ENCODE measurements at regions not wholly inside any gene's neighbourhood (a gene's known extent, or its start where the extent isn't known, plus 50 kb on each side); places are given as distances from the start of the nearest gene placed in this dataset.

DNA sequence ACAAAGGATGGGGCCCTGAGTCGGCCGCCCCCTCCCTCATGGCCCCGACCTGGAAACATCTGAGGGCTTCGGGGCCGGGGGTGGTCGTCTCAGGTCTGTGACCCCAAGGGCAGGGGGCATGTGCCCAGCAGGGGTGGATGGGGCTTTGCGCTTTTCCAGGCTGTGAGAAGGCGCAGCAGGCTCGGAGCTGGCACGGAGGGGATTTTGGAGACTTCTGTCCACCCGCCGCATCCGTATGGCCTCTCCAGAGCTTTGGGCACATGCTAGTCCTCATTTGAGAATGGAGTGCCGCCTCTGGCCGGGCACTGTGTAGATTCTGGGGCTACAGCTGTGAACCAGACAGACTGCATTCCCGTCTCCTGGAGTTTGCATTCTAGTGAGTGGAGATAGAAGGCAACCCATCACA is 66.1 kb upstream of the WNT4 start:
- no peaks in the 10 kb centered on the region for H4K20me1 ChIP-seq (ENCODE audit: control insufficient read depth, insufficient read depth, low read length, poor library complexity, severe bottlenecking)
- no peak overlapping the region for H3K4me2 ChIP-seq (replicated peaks; ENCODE audit: low read depth, low read length, poor library complexity, severe bottlenecking)
- H3K9me3 ChIP-seq (ENCODE audit: control extremely low read depth in 1 of 3, control insufficient read depth in 2 of 3, insufficient read depth in 1 of 3, low read length in 2 of 3): no peaks in the 10 kb centered on the region
- H3K27ac ChIP-seq (ENCODE audit: low read length in 2 of 2): no peak overlapping the region
- WGBS (ENCODE audit: insufficient coverage): 60% methylated on average over 16 of the region's 16 CpGs
- H3K27me3 Mint-ChIP-seq: peaks cover 58% of the 10 kb centered on the region
- ChIA-PET POLR2A (no interaction called here), CTCF (interaction anchor here (0.6 kb wide), 1 partner anchor 347 kb away, joined by 3 read pairs; no protein-coding TSS in a partner anchor)
- no peak for ATAC-seq (ENCODE audit: low read depth)
- no peaks in the 10 kb centered on the region for H3K4me1 Mint-ChIP-seq
- no peaks in the 10 kb centered on the region for H3K36me3 ChIP-seq (replicated peaks in 1 of 2; ENCODE audit: control extremely low read depth in 1 of 2, control insufficient read depth in 1 of 2, extremely low read depth in 1 of 2, insufficient read depth in 2 of 2, low read length in 1 of 2)
- no peak for DNase-seq
- no peak overlapping the region for H3K9ac ChIP-seq (ENCODE audit: low read length)
- no peak overlapping the region for H3K27ac Mint-ChIP-seq
- peaks cover 0 to 46% (median 13%) of the 10 kb centered on the region in 4 experiments for H3K27me3 ChIP-seq (replicated peaks in 1 of 4; ENCODE audit: control extremely low read depth in 1 of 4, control insufficient read depth in 3 of 4, insufficient read depth in 4 of 4, low read length in 3 of 4)
- no peaks in the 10 kb centered on the region for H3K9me3 Mint-ChIP-seq (ENCODE audit: insufficient read depth)
- no peaks in the 10 kb centered on the region for H3K4me1 ChIP-seq (ENCODE audit: control insufficient read depth in 2 of 2, insufficient read depth in 2 of 2, low read length in 2 of 2)
- intact Hi-C loops (cut with micrococcal nuclease): no loop called here
- H3K4me3 Mint-ChIP-seq: no peak overlapping the region
- H3K4me3 ChIP-seq (ENCODE audit: control extremely low read depth in 1 of 5, extremely low read depth in 1 of 5, insufficient read depth in 1 of 5, low read depth in 2 of 5, low read length in 4 of 5): no peak overlapping the region
- no peaks in the 10 kb centered on the region for H3K79me2 ChIP-seq (ENCODE audit: control insufficient read depth, insufficient read depth, low read length)
- no peak overlapping the region for H2AFZ ChIP-seq (ENCODE audit: insufficient read depth, low read depth, low read length, poor library complexity, severe bottlenecking)
- no peak for TF ChIP-seq EZH2 (IDR thresholded peaks at IDR 0.05; ENCODE audit: borderline replicate concordance, insufficient read depth, low read depth, low read length, poor library complexity, severe bottlenecking)
- TF ChIP-seq, protein P1, sequence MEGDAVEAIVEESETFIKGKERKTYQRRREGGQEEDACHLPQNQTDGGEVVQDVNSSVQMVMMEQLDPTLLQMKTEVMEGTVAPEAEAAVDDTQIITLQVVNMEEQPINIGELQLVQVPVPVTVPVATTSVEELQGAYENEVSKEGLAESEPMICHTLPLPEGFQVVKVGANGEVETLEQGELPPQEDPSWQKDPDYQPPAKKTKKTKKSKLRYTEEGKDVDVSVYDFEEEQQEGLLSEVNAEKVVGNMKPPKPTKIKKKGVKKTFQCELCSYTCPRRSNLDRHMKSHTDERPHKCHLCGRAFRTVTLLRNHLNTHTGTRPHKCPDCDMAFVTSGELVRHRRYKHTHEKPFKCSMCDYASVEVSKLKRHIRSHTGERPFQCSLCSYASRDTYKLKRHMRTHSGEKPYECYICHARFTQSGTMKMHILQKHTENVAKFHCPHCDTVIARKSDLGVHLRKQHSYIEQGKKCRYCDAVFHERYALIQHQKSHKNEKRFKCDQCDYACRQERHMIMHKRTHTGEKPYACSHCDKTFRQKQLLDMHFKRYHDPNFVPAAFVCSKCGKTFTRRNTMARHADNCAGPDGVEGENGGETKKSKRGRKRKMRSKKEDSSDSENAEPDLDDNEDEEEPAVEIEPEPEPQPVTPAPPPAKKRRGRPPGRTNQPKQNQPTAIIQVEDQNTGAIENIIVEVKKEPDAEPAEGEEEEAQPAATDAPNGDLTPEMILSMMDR (IDR thresholded peaks at IDR 0.05): no peak

DNA sequence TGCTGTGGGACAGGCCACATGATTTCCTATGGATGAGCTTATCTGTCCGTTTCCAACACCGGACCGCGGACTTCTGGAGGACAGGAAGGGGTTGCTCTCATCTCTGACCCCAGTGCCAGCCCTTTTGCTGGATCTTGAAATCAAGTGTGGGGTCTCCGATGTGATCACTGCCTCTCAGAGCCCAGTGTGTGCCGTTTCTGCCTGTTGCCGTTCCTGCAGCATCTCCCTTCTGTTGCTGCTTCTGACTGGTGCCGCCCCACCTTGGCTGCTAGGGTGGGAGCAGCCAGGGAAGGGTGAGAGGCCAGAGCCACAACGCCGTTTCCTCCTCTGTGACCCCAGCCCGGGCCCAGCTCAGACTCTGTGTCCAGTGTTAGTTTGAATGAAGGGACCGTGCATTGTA is 67.3 kb upstream of the WNT4 start:
- no peak overlapping the region for H3K27ac Mint-ChIP-seq
- 74% methylated on average over 12 of the region's 12 CpGs for WGBS (ENCODE audit: insufficient coverage)
- no peak overlapping the region for H3K4me3 Mint-ChIP-seq
- Histone ChIP-seq H3K9ac (ENCODE audit: low read length) (no peak overlapping the region), H3K27me3 (replicated peaks in 1 of 4; ENCODE audit: control extremely low read depth in 1 of 4, control insufficient read depth in 3 of 4, insufficient read depth in 4 of 4, low read length in 3 of 4) (peaks cover 0 to 46% (median 14%) of the 10 kb centered on the region in 4 experiments), H3K9me3 (ENCODE audit: control extremely low read depth in 1 of 3, control insufficient read depth in 2 of 3, insufficient read depth in 1 of 3, low read length in 2 of 3) (no peaks in the 10 kb centered on the region), H2AFZ (ENCODE audit: insufficient read depth, low read depth, low read length, poor library complexity, severe bottlenecking) (no peak overlapping the region), H3K4me3 (ENCODE audit: control extremely low read depth in 1 of 5, extremely low read depth in 1 of 5, insufficient read depth in 1 of 5, low read depth in 2 of 5, low read length in 4 of 5) (no peak overlapping the region), H3K27ac (ENCODE audit: low read length in 2 of 2) (no peak overlapping the region), H3K4me1 (ENCODE audit: control insufficient read depth in 2 of 2, insufficient read depth in 2 of 2, low read length in 2 of 2) (no peaks in the 10 kb centered on the region), H4K20me1 (ENCODE audit: control insufficient read depth, insufficient read depth, low read length, poor library complexity, severe bottlenecking) (no peaks in the 10 kb centered on the region), H3K79me2 (ENCODE audit: control insufficient read depth, insufficient read depth, low read length) (no peaks in the 10 kb centered on the region), H3K36me3 (replicated peaks in 1 of 2; ENCODE audit: control extremely low read depth in 1 of 2, control insufficient read depth in 1 of 2, extremely low read depth in 1 of 2, insufficient read depth in 2 of 2, low read length in 1 of 2) (no peaks in the 10 kb centered on the region), H3K4me2 (replicated peaks; ENCODE audit: low read depth, low read length, poor library complexity, severe bottlenecking) (no peak overlapping the region)
- CTCF ChIA-PET: no interaction called here
- H3K9me3 Mint-ChIP-seq (ENCODE audit: insufficient read depth): no peaks in the 10 kb centered on the region
- DNase-seq: no peak
- intact Hi-C loops (cut with micrococcal nuclease): no loop called here
- POLR2A ChIA-PET: no interaction called here
- H3K4me1 Mint-ChIP-seq: no peaks in the 10 kb centered on the region
- peaks cover 57% of the 10 kb centered on the region for H3K27me3 Mint-ChIP-seq
- TF ChIP-seq, protein P1 (IDR thresholded peaks at IDR 0.05): no peak
- TF ChIP-seq EZH2 (IDR thresholded peaks at IDR 0.05; ENCODE audit: borderline replicate concordance, insufficient read depth, low read depth, low read length, poor library complexity, severe bottlenecking): no peak
- ATAC-seq (ENCODE audit: low read depth): no peak
